ENCODE measurements at regions not wholly inside any gene's neighbourhood (a gene's known extent, or its start where the extent isn't known, plus 50 kb on each side); places are given as distances from the start of the nearest gene placed in this dataset.

DNA sequence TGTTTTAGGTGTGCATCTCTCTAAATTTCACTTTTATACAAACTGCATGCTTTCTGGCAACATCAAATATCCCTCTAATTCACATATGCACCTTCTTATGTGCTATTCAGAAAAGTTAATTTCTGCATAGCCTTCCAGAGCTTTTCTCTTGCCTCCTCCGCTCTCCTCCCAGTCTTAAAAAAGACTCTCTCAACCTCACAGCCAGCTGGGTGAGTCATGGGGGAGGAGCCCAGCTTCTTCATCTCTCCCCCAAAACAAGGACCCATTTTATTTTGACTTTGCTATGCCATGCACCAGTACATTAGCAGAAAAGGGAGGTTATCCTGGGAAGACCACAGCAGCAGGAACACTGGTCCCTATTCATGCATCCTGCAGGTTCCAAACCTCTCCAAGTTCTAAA, 234.4 kb downstream of the KCNA4 start:
- DNase-seq (ENCODE audit: low spot score): no peak
- no peak for FAIRE-seq

DNA sequence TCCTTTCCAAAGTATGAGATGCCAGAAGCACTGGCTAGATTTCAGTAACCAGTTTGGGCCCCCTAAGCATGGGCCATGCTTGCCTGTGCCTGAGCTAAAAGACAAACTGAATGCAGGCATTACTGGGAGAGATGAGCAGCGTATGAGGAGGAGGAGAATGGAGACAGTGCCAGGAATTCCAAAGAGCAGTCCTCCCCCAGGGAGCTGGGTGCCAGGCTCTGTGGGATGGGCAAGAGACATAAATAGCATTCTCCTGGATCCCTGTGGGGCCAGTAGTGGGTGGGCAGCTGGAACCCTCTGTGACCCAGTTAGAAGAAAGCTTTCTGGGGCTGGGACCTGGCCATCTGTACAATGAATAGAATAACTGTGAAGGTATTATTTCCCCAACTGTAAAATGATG, 235.6 kb downstream of the KCNA4 start:
- DNase-seq (ENCODE audit: low spot score) (no peak), FAIRE-seq (no peak)

DNA sequence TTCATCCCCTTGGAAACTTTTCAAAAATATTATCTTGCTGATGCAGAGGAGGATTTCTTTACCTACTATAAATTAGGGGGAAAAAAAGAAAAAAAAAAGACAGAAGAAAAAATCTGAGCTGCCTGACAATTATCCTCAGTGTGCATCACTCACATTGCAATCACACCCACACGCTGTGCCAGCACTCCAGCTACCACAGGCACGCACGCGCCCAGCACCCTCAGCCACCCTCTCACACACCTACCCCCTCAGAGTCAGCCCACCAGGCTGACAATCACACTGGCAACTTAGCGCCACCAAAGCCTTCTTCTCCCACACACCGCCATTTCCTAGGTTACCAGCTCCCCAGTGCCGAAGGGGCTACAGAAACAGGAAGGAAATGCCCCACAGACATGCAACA, 236.1 kb downstream of the KCNA4 start:
- FAIRE-seq (no peak), DNase-seq (ENCODE audit: low spot score) (no peak)

DNA sequence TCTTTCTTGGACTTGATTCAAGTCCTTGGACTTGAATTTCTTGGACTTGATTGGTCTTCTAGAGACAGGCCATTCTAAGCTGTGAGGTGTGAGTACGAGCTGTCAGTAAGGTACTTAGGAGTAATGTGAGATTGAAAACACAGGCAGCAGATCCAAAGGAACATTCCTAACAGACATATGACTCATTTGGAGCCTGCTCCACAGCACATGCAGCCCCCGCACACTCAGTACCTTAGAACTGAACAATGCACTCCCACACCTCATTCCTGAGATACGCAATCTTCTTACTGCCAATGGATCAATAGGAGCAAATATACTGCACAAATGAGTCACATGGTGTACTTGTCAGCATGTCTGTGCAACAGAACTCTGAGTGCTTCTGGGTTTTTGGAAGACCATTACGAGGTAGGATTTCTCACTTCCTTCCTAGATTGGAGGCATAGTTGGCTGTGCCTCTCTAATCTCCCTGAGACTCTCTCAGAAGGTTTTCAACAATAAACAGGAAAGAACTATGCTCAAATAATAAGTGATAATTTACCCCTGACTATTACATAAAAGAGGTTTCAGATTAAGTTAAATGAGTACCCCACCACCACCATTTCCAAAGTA, 243.1 kb downstream of the KCNA4 start:
- DNase-seq (ENCODE audit: low spot score) (no peak), FAIRE-seq (no peak)

DNA sequence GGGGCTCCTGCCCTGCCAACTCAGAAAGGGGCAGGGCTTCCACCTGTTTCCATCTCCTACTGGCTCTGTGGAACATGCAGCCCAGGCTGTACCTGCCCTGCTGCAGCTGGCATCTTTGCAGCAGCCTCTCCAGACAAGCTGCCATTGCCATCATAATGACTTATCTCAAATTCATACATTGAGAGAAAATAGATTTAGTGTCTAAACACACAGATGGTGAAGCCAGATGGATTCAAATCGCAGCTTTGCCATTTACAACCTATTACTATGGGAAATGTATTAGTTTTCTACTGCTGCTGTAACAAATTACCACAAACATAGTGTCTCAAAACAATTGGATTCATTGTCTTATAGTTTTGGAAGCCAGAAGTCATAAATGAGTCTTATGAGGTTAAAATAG, 260.0 kb downstream of the KCNA4 start:
- DNase-seq (ENCODE audit: low spot score) (no peak), FAIRE-seq (no peak)

DNA sequence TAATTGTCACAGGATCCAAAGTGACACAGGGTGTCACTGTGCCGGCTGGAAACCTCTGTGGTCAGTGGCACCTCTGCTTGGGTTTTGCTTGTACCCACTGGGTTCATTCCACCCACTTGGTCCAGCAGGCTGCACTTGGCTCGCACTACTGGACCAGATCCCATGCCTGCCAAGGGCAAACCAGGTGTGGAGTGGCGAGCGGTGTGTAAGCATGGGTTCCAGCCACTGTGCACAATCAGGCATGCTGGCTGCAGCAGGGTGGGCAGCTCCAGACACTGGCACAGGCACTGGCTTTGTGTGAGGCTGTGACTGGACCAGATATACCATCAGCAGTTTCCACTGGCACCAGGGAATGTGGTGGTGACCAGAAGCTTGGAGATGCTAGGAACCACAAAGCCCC, 261.4 kb downstream of the KCNA4 start:
- FAIRE-seq: no peak
- DNase-seq (ENCODE audit: low spot score): no peak

DNA sequence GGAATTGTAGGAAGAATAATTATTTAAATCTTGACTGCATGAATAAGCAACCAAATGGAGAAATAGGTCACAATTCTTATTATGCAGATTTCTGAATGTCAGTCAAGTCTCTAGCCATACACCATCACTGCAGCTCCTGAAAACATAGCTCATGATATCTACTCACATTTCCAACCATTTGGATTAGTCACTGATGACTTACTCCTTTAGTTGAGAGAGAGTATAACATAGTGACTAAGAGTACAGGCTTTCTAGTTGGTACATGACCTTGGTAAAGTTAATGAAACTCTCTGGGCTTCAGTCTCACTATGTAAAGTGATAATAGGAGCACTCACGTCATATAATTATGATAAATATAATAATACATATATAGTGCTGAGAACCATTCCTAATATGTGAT, 265.2 kb downstream of the KCNA4 start:
- FAIRE-seq (no peak), DNase-seq (ENCODE audit: low spot score) (no peak)

DNA sequence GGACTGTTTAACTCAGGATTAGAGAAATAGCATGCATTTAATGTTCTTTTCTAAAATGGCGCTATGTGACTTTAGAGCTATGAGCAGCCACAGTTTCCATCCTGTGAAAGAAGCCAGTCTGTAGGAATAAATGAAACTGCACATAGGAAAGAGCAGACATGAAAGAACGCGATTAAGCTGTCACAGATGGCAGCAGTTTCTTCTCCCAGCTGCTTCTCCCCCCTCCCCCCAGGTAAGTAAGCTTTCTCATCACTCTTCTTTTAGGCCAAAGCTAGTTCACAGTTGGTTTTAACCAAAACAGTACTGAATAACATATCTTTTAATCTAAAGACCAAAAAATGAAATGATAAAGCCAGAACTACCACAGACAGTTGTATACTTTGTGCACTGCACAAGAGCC, 266.4 kb downstream of the KCNA4 start:
- FAIRE-seq (no peak), DNase-seq (ENCODE audit: low spot score) (no peak)

DNA sequence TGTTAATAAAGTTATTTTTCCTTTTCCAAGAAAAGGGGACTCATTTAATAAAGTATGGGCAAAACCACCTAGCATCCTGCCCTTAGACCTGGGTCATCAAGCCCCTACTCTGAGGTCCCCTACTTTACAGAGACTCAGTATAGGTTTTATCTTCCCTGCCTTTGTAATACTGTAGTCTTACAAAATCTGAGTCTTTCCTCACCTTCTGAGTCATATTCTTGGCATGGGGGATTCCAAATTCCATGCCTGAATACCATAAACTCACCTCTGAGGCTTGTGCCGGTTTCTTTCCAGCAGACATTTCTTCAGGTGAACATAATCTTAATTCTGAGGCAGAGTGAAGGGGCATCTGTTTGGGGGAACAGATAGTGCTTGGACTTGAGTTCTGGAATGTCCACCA, 282.5 kb downstream of the KCNA4 start:
- no peak for FAIRE-seq
- DNase-seq (ENCODE audit: low spot score): no peak

DNA sequence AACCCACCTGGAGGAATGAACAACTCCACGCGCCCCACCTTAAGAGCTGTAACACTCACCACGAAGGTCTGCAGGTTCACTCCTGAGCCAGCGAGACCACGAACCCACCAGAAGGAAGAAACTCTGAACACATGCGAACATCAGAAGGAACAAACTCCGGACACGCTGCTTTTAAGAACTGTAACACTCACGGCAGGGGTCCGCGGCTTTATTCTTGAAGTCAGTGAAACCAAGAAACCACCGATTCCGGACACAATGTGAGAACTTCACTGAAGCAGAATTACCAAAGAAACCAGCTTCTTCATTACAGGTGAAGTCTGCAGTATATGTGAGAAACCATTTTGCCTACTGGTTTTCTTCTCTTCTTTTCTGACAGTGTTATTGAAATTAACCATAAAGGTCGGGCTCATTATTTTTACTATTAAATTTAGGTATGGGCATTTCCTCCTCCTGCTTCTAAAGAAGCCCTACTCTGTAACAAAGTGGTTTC, 303.0 kb downstream of the KCNA4 start:
- FAIRE-seq: no peak
- no peak for DNase-seq (ENCODE audit: low spot score)

DNA sequence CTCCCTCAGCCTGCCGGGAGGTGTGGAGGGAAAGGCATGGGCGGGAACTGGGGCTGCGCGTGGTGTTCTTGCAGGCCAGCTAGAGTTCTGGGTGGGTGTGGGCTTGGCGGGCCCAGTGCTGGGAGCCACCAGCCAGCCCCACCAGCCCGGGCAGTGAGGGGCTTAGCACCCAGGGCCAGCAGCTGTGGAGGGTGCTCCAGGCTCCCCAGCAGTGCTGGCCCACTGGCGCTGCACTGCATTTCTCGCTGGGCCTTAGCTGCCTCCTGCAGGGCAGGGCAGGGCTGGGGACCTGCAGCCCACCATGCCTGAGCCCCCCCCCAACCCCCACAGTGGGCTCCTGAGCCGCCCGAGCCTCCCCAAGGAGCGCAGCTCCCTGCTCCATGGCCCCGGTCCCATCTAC, 304.2 kb downstream of the KCNA4 start:
- DNase-seq (ENCODE audit: low spot score) (no peak), FAIRE-seq (no peak)

DNA sequence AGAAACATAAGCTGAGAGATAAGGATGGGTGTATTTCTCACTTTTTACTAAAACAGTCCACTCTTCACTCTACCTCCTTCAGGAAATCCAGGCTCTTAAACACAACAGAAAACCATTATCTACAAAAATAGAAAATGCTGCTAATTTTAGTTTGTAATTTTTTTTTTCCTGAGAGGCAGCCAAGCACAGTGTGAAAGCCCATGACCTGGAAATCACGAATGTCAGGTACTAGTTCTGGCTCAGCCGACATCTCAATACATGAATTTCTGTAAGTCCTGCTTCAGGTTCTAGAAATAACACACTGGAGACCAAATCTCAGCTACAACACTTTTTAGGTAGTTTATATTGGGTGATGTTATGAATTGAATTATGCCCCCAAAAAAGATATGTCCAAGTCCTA, 308.9 kb downstream of the KCNA4 start:
- FAIRE-seq: no peak
- no peak for DNase-seq (ENCODE audit: low spot score)

DNA sequence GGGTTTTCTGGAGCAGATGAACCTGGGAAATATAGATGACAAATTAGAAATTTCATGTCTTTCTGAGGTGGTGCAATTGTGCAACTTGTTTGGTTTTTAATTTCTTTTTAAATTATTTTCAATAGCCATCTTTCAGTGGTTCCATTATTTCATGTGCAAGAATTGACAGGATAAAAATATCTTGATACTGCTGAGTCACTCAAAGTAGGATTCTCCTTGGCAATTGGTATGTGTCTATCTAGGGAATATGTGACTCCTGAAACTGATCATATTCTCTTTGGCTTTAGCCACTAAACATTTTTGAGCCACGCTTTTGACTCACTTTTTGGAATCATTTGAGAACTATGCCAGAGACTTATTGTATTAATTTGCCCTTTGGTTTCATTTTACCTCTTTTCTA, 331.5 kb downstream of the KCNA4 start:
- no peak for FAIRE-seq
- no peak for DNase-seq (ENCODE audit: low spot score)

DNA sequence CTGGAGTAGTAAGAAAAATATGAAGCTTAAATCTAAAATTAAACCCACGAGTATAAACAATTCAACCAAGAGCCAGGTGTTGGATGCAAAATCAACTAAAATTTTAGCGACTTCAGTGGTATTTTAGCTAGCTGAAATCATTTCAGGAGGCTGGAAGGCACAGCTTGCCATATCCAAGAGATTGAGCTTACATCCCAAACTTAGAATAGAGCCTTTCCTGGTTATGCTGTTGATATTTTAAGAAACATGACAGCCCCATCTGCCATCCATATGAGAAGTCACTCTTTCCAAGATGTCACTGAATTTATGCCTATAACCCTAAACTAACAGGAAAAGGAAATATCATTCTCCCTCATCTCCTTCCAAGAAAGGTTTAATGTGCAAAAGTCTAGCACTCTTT, 334.0 kb downstream of the KCNA4 start:
- FAIRE-seq (no peak), DNase-seq (ENCODE audit: low spot score) (no peak)

DNA sequence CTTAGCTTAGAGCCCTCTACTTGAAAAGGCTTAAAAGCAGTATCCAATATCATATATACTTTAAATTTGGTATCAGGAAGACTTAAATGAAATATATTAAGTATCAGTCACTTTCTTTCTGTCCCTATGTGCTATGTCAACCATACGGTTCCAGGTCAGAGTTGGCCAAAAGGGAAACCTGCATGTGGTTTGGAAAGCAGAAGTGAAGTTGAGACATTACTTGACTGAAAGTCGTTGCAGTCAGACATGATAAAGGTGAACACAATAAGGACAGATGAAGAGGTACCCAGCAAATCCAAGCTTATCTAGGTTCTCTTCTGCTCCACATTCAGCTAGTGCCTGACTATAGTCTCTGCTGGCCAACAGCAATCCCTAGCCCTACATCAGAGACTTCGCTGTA, 336.8 kb downstream of the KCNA4 start:
- DNase-seq (ENCODE audit: low spot score): no peak
- no peak for FAIRE-seq

DNA sequence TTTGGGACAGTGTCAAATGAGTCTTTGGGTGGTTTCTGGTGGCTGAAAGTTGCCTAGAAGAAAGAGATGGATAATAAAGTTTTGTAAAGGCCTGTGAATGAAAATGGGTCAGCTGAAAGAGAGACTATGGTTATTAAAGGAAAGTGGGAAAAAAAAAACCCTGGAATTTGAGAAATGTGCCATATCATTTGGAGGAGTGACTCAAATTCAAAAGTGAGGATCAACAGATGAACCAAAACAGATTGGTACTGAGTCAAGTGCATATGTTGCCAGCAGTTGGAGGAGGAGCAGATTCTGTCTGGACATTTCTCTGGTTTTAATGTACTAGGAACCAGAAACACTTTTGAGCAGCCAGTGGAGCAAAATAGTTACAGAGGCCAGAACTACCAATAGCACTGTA, 339.8 kb downstream of the KCNA4 start:
- no peak for FAIRE-seq
- DNase-seq (ENCODE audit: low spot score): no peak

DNA sequence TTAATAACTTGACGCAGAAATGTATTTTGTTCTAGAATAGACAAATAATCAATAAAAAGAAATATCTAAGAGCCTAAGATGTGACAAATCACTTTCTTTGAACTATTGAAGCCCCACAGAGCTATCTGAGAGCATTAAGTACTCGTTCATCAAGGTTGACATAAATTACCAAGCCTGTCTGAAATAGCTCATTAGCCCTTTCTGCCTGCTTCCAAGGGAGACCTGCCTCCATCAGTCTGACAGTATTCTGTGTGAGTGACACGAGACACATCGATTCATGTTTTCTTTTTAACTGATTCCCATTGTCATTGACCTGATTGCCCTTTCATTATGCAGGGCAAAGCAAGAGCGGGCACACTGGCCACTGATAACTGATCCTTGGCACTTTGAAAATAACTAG, 347.5 kb downstream of the KCNA4 start:
- DNase-seq (ENCODE audit: low spot score) (no peak), FAIRE-seq (no peak)

DNA sequence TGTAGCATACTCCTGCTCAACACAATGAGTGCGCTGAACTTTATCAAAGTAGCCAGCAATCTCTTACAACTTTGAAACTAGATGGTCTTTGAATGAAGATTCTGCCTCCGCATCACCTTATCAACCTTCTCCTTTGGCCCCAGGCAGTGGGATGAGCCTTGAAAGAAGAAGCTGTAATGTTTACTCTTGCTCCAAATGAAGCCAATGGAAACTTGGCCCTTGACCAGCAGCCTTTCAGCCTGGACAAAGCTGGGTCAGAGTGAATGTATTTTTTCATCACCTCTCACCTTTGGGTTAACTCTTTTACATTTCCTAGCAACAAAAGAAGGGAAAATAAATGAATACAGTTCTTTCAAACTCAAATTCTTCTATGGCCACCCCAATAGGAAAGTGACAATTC, 359.1 kb downstream of the KCNA4 start:
- DNase-seq (ENCODE audit: low spot score): no peak
- FAIRE-seq: no peak

DNA sequence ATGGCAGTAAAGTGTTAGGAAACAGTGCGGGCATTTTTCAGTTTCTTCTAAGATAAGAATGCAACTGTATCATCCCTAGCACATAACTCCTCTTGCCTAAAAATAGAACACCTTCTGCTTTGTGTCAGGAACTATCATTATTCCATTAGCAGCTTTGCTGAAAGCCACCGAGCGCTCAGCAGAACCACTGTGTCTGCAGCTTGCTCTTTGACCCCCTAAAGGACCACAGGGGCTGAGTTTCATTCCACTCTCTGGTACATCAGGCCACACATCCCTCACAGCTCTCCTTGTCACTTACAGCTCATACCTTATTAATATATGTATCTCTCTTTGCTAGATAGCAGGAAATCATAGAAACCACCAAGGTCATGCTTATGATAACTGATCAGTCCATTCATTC, 360.2 kb downstream of the KCNA4 start:
- FAIRE-seq (no peak), DNase-seq (ENCODE audit: low spot score) (no peak)

DNA sequence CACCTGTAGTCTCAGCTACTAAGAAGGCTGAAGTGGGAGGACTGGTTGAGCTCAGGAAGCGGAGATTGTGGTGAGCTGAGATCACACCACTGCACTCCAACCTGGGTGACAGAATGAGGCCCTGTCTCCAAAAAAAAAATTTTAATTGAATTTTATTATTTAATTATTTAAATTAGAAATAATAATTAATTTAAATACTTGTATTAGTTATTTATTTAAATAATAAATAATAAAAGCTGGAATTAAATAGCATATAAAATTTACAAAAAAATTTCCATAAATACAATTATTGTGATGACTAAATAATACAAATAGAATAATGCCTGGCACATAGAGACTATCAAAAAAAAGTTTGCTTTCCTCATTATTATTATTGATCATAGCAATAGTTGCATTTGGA, 371.5 kb downstream of the KCNA4 start:
- FAIRE-seq (no peak), DNase-seq (ENCODE audit: low spot score) (no peak)

DNA sequence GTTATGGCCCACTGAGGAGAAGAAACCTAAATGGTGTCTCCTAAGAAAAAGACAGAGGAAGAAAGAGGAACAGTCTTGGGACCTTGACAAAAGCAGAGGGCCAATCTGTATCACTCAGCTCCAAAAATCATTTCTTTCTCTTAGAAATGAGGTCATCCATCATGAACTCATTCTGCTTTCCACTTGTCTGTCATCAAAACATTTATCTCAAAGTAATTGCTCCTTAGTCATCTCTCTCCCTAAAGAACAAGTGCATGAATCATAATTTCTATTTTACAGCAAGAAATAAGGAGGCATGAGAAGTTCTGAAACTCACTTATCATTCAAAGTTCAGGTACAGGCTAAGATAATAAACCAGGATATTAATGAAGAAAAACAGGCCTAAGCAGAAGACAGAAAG, 375.6 kb downstream of the KCNA4 start:
- DNase-seq (ENCODE audit: low spot score) (no peak), FAIRE-seq (no peak)

DNA sequence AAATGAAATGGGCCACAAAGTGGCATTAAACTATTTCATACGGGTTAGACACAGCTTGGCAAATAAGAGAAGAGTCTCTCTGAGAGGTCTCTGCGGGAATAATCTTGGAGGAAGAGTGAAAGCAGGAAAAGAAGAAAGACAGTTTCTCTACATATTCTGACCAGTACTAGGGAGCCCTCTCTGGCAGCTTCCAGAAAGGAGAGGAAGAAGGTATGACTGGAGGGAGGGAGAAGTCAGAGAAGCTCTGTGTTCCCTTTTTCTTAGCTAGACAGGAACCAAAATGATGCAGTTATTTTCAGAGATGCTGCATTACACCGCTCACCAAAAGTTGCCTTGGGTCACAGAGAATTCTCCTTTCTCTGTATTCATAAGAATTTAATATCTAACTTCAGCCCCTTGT, 382.1 kb downstream of the KCNA4 start:
- FAIRE-seq: no peak

DNA sequence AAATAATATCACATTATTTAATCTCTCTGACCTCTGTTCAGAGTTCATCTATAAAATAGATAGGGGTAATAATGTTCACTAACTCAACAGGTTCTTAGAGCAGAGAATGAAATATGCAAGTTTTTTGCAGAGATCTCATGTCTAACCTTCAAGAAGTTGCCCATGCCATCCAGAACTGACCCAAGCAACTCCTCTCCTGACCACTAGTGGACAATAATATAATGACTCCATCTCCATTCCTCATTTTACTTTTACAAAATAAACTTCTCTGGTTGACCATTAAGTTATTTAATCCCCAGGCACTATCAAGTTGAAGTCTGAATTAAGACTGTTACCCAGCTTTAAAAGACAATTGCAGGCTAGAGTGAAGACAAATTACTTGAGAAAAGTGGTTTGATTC, 382.6 kb downstream of the KCNA4 start:
- FAIRE-seq (no peak), DNase-seq (ENCODE audit: low spot score) (no peak)

More for the DNA sequence above, 382.1 kb downstream of the KCNA4 start:
- no peak for DNase-seq (ENCODE audit: low spot score)

DNA sequence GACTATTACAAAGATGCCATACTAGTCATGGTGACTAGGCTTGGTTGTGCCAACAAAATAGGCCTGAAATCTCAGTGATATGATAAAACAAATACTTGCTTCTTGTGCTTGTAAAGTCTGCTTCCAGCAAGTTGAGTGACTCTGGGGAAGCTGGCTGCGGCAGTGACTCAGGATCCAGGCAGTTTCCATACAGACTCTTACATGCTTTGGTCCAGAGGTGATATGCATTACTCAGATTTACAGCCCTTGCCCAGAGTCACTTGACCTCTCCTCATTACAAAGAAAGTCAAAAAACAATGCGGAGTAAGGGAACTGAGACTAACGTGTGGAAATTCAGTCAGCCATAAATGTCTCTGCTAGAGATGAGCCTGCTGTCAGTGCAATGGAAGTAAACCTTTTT, 387.5 kb downstream of the KCNA4 start:
- no peak for FAIRE-seq
- DNase-seq (ENCODE audit: low spot score): no peak
